ENCODE measurements at regions not wholly inside any gene's neighbourhood (a gene's known extent, or its start where the extent isn't known, plus 50 kb on each side); places are given as distances from the start of the nearest gene placed in this dataset.

GRCh38 chr13:47457626-47458025 lies 543.4 kb downstream of the SUCLA2 start:
- TF ChIP-seq JUND (IDR thresholded peaks at IDR 0.05) (no peak), REST (IDR thresholded peaks at IDR 0.05) (no peak)
